Astrocyte (in vitro differentiated cells and primary cell): ENCODE measurements at regions not wholly inside any gene's neighbourhood (a gene's known extent, or its start where the extent isn't known, plus 50 kb on each side); places are given as distances from the start of the nearest gene placed in this dataset.

Source experiments
- CTCF ChIP-seq: IDR thresholded peaks from 2 replicates; pipeline ENCODE4 v1.5.1; 2011; ENCODE audit warnings: low read depth, mild to moderate bottlenecking, inconsistent platforms, low read length, moderate library complexity; ENCODE audit not compliant: insufficient read depth
- EZH2 ChIP-seq: IDR thresholded peaks from 2 replicates; pipeline ENCODE4 v1.6.1; 2012; ENCODE audit warnings: mild to moderate bottlenecking, low read length, inconsistent platforms; ENCODE audit not compliant: insufficient read depth

GRCh38 chr2:183536714-183537113 is 412.5 kb downstream of the NUP35 start:
- TF ChIP-seq CTCF = no peak
- no peak for TF ChIP-seq EZH2
